OCI-LY7 (cell line): ENCODE measurements at regions not wholly inside any gene's neighbourhood (a gene's known extent, or its start where the extent isn't known, plus 50 kb on each side); places are given as distances from the start of the nearest gene placed in this dataset.

Experiments used
- BruUV-seq: library from RNA; stranded (reverse); fragments of 400-500 nt; replicated peaks from 2 replicates; lab custom pipeline; 2021; lab: Mats Ljungman, UMichigan
- CTCF ChIA-PET: fragments of 300-600 bp; sonication (Branson Sonifier 250); formaldehyde crosslinking; loops from one replicate; lab custom pipeline; 2022; ENCODE audit warnings: antibody characterized with exemption; ENCODE audit not compliant: unreplicated experiment; lab: Charles Lee
- POLR2A ChIA-PET: fragments of 300-600 bp; sonication (Branson Sonifier 250); formaldehyde crosslinking; loops from one replicate; lab custom pipeline; 2022; ENCODE audit warnings: antibody characterized with exemption; lab: Charles Lee
- DNase-seq: peaks from one replicate; pipeline ENCODE4 v3.0.0-alpha.2; 2015; ENCODE audit warnings: low spot score
- H2AFZ ChIP-seq: fragments of 200-600 bp; sonication (generic), shearing (Covaris generic); 2 replicates; pipeline ENCODE4 v1.6.1; 2014; ENCODE audit warnings: mild to moderate bottlenecking, antibody characterized with exemption, low read length, moderate library complexity
- H3K27ac ChIP-seq: fragments of 200-600 bp; sonication (generic); 2 replicates; pipeline ENCODE4 v1.5.1; 2014; ENCODE audit warnings: mixed run types, low read depth, mild to moderate bottlenecking, moderate library complexity, low read length, inconsistent platforms; ENCODE audit not compliant: poor library complexity, severe bottlenecking
- H3K36me3 ChIP-seq: fragments of 200-600 bp; sonication (generic); 2 replicates; pipeline ENCODE4 v1.6.1; 2014; ENCODE audit warnings: mild to moderate bottlenecking, antibody characterized with exemption, low read length, moderate library complexity, mixed read lengths; ENCODE audit not compliant: insufficient read depth
- H3K4me1 ChIP-seq: fragments of 200-600 bp; sonication (generic); 2 replicates; pipeline ENCODE4 v1.5.1; 2014; ENCODE audit warnings: mild to moderate bottlenecking, low read length; ENCODE audit not compliant: insufficient read depth, poor library complexity, severe bottlenecking
- H3K4me2 ChIP-seq: fragments of 200-600 bp; sonication (generic); 2 replicates; pipeline ENCODE4 v1.6.1; 2014; ENCODE audit warnings: mild to moderate bottlenecking, low read length
- H3K4me3 ChIP-seq: fragments of 200-600 bp; sonication (generic); 2 replicates; pipeline ENCODE4 v1.5.1; 2014; ENCODE audit warnings: mild to moderate bottlenecking, low read depth, low read length; ENCODE audit not compliant: poor library complexity, severe bottlenecking
- H3K79me2 ChIP-seq: fragments of 200-600 bp; sonication (generic); 2 replicates; pipeline ENCODE4 v1.6.1; 2016; ENCODE audit warnings: low read depth, mild to moderate bottlenecking, low read length, moderate library complexity, mixed read lengths; ENCODE audit not compliant: insufficient read depth
- H3K9me2 ChIP-seq: fragments of 200-600 bp; sonication (generic); 2 replicates; pipeline ENCODE4 v1.6.1; 2016; ENCODE audit warnings: mild to moderate bottlenecking, low read length, mixed read lengths; ENCODE audit not compliant: insufficient read depth
- H3K9me3 ChIP-seq: fragments of 200-600 bp; sonication (generic); 2 replicates; pipeline ENCODE4 v1.6.1; 2014; ENCODE audit warnings: mild to moderate bottlenecking, mixed run types, low read length, mixed read lengths
- H4K20me1 ChIP-seq: fragments of 200-600 bp; sonication (generic); 2 replicates; pipeline ENCODE4 v1.6.1; 2014; ENCODE audit warnings: mild to moderate bottlenecking, antibody characterized with exemption, low read length, moderate library complexity, mixed read lengths; ENCODE audit not compliant: insufficient read depth
- EZH2phosphoT487 ChIP-seq: fragments of 200-600 bp; sonication (generic); IDR thresholded peaks from 2 replicates; pipeline ENCODE4 v1.6.1; 2018; ENCODE audit warnings: low read depth, borderline replicate concordance, mild to moderate bottlenecking, mixed run types, antibody characterized with exemption, low read length, moderate library complexity, mixed read lengths
- intact Hi-C: fragments of 100-400 bp; cut with micrococcal nuclease; formaldehyde crosslinking; loops from one replicate; pipeline ENCODE4 v1.10.0; 2022; ENCODE audit not compliant: unreplicated experiment
- TF ChIP-seq, protein P1 (sequence below): fragments of 200-600 bp; sonication (generic); conservative IDR thresholded peaks from 2 replicates; pipeline ENCODE4 v1.5.1; 2014; ENCODE audit warnings: mild to moderate bottlenecking, antibody characterized with exemption, low read length, moderate library complexity, mixed read lengths

DNA sequence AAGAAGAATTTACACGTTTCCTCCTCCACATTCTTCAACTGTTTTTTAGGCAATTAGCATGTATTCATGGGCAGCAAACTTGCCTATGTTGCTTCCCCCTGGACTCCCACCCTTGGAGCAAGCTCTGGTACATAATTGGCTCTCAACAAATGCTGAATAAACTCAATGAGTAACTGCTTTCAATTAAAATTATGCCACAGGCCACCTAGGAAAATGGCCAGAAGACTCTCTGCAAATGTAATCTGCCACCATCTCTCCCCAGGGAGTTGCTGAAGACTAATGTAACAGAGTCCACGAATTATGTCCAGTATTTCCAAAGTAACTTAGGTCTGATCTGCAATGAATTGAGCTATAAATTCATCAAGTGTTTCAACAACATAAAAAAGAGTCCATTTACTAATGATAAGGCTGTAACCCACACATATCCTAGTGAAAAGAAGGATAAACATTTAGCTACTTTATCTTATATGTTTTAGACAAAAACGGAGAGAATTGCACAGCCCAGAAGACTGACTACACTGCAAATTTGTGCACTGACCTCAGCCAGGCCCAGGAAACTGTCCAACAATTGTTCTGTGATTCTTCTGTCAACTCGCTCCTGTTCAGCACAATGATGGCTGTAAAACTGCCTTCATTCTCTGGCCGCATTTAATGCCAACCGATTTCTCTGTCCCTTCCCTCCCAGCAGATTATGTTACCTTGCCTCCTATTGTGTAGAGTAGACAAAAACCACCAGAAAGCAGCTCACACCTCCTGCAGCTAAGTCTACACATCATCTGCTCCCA is 808.6 kb upstream of the ARGLU1 start:
- Histone ChIP-seq H3K36me3 (no peaks in the 10 kb centered on the region), H3K4me3 (no peak overlapping the region), H3K4me2 (no peak overlapping the region), H3K4me1 (no peaks in the 10 kb centered on the region), H3K9me2 (no peaks in the 10 kb centered on the region), H3K79me2 (no peaks in the 10 kb centered on the region), H4K20me1 (no peaks in the 10 kb centered on the region), H2AFZ (no peak overlapping the region), H3K9me3 (no peaks in the 10 kb centered on the region), H3K27ac (no peak overlapping the region)
- ChIA-PET CTCF (no interaction called here), POLR2A (no interaction called here)
- no peak for TF ChIP-seq EZH2phosphoT487
- TF ChIP-seq, protein P1, sequence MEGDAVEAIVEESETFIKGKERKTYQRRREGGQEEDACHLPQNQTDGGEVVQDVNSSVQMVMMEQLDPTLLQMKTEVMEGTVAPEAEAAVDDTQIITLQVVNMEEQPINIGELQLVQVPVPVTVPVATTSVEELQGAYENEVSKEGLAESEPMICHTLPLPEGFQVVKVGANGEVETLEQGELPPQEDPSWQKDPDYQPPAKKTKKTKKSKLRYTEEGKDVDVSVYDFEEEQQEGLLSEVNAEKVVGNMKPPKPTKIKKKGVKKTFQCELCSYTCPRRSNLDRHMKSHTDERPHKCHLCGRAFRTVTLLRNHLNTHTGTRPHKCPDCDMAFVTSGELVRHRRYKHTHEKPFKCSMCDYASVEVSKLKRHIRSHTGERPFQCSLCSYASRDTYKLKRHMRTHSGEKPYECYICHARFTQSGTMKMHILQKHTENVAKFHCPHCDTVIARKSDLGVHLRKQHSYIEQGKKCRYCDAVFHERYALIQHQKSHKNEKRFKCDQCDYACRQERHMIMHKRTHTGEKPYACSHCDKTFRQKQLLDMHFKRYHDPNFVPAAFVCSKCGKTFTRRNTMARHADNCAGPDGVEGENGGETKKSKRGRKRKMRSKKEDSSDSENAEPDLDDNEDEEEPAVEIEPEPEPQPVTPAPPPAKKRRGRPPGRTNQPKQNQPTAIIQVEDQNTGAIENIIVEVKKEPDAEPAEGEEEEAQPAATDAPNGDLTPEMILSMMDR, result no peak
- BruUV-seq, result no TSS peak
- no peak for DNase-seq
- intact Hi-C loops, result no loop called here

DNA sequence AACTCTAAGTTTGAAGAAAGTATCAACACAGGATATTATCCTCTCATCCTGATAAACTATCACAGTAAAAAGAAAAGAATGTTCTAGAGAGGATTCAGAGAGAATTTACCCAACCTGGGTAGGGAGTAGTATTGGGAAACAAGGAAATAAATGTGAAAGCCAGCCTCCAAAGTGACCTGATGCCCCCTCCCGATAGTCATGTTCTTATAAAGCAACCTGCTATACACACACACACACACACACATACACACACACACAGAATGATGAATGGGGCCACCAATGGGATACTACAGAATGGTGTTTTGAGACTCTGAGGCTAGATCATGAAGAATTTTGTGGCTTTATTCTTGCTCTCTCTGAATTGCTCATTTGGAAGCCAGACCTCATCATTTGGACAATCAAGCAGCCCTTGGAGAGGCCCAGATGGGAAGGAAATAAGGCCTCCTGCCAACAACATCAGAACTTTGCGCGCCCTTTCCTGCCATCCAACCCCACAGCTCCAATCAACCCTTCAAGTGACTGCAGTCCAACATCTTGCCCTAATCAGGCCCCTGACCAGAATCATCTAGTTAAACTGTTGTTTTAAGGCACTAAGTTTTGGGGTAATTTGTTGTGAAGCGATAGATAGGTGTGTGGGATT is 807.9 kb upstream of the ARGLU1 start:
- no peaks in the 10 kb centered on the region for H3K4me1 ChIP-seq
- TF ChIP-seq, protein P1, result no peak
- no peak for TF ChIP-seq EZH2phosphoT487
- POLR2A ChIA-PET, result no interaction called here
- H3K36me3 ChIP-seq, result no peaks in the 10 kb centered on the region
- DNase-seq, result no peak
- no peak overlapping the region for H3K27ac ChIP-seq
- H3K4me2 ChIP-seq, result no peak overlapping the region
- intact Hi-C loops, result no loop called here
- H2AFZ ChIP-seq, result no peak overlapping the region
- H4K20me1 ChIP-seq, result no peaks in the 10 kb centered on the region
- CTCF ChIA-PET, result no interaction called here
- H3K9me2 ChIP-seq, result no peaks in the 10 kb centered on the region
- H3K4me3 ChIP-seq, result no peak overlapping the region
- no TSS peak for BruUV-seq
- no peaks in the 10 kb centered on the region for H3K79me2 ChIP-seq
- no peaks in the 10 kb centered on the region for H3K9me3 ChIP-seq

DNA sequence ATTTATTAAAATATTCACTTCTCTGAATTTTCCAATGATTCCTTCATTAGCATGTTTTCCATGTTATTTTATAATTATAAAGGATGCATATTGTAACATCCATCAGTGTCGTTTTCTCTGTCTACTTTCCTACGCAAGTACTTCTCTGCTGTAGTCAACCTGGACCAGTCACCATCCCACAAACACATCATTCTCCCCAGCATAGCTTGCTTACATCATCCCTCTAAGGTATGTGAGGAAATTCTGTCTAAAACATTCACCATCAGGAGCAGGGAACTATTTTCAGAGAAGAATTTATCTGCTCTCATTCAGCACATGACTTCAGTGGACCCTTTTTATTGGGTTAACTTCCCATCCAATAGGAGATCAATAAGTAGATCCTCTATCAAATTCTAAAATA is 806.1 kb upstream of the ARGLU1 start:
- H2AFZ ChIP-seq, result no peak overlapping the region
- no peaks in the 10 kb centered on the region for H3K36me3 ChIP-seq
- H3K27ac ChIP-seq, result no peak overlapping the region
- TF ChIP-seq, protein P1, result no peak
- no peak for TF ChIP-seq EZH2phosphoT487
- H3K4me3 ChIP-seq, result no peak overlapping the region
- no peaks in the 10 kb centered on the region for H4K20me1 ChIP-seq
- CTCF ChIA-PET, result no interaction called here
- H3K79me2 ChIP-seq, result no peaks in the 10 kb centered on the region
- H3K9me3 ChIP-seq, result no peaks in the 10 kb centered on the region
- intact Hi-C loops, result no loop called here
- POLR2A ChIA-PET, result no interaction called here
- H3K4me2 ChIP-seq, result no peak overlapping the region
- no peaks in the 10 kb centered on the region for H3K4me1 ChIP-seq
- DNase-seq, result no peak
- no peaks in the 10 kb centered on the region for H3K9me2 ChIP-seq
- BruUV-seq, result no TSS peak
